M059J (cell line): ENCODE measurements at regions not wholly inside any gene's neighbourhood (a gene's known extent, or its start where the extent isn't known, plus 50 kb on each side); places are given as distances from the start of the nearest gene placed in this dataset.
"Not testable (repeated sequence)": the region's sequence is repeated elsewhere in the genome, so short reads cannot be mapped to it uniquely, and the experiment has no call there.

ENCODE experiments used
- DNase-seq: peaks from one replicate; pipeline ENCODE4 v3.0.0-alpha.2; 2012; ENCODE audit warnings: low read depth

GRCh38 chrX:155819966-155820491, 61.1 kb upstream of the VAMP7 start:
- peak; percentile 84 for DNase-seq

- DNase-seq: peak; percentile 7
Observed at GRCh38 chrX:155819525-155819924, 61.6 kb upstream of the VAMP7 start.

GRCh38 chrX:155814391-155814790, 66.8 kb upstream of the VAMP7 start:
- not testable (repeated sequence) for DNase-seq

GRCh38 chrX:155779831-155780230, 101.3 kb upstream of the VAMP7 start:
- DNase-seq: no peak

GRCh38 chrX:155778844-155779553, 102.1 kb upstream of the VAMP7 start:
- no peak for DNase-seq

GRCh38 chrX:155774387-155774786, 106.8 kb upstream of the VAMP7 start:
- DNase-seq: no peak

GRCh38 chrX:155767876-155768769, 113.0 kb upstream of the VAMP7 start:
- DNase-seq: peak; percentile 60

- peak; percentile 92 for DNase-seq
Observed at GRCh38 chrX:155767051-155767875, 113.9 kb upstream of the VAMP7 start.

GRCh38 chrX:155766321-155766720, 114.8 kb upstream of the VAMP7 start:
- DNase-seq: peak; percentile 68

- no peak for DNase-seq
Observed at GRCh38 chrX:155761185-155761584, 120.0 kb upstream of the VAMP7 start.

GRCh38 chrX:155757046-155757759, 123.9 kb upstream of the VAMP7 start:
- peak; percentile 61 for DNase-seq

- DNase-seq: no peak
Observed at GRCh38 chrX:155755706-155756337, 125.3 kb upstream of the VAMP7 start.

- DNase-seq: no peak
Observed at GRCh38 chrX:155751131-155751530, 130.0 kb upstream of the VAMP7 start.

GRCh38 chrX:155747520-155747919, 133.6 kb upstream of the VAMP7 start:
- DNase-seq: peak; percentile 66

- peak; percentile 50 for DNase-seq
Observed at GRCh38 chrX:155745792-155746191, 133.0 kb upstream of the TMLHE start.

GRCh38 chrX:155744534-155744933, 131.8 kb upstream of the TMLHE start:
- DNase-seq: no peak

GRCh38 chrX:155728335-155728734, 115.6 kb upstream of the TMLHE start:
- not testable (repeated sequence) for DNase-seq

GRCh38 chrX:155718972-155719586, 106.3 kb upstream of the TMLHE start:
- DNase-seq: peak; percentile 61

- peak; percentile 73 for DNase-seq
Observed at GRCh38 chrX:155715141-155715540, 102.4 kb upstream of the TMLHE start.

- no peak for DNase-seq
Observed at GRCh38 chrX:155695419-155695818, 82.7 kb upstream of the TMLHE start.
